ENCODE measurements at regions not wholly inside any gene's neighbourhood (a gene's known extent, or its start where the extent isn't known, plus 50 kb on each side); places are given as distances from the start of the nearest gene placed in this dataset.

DNA sequence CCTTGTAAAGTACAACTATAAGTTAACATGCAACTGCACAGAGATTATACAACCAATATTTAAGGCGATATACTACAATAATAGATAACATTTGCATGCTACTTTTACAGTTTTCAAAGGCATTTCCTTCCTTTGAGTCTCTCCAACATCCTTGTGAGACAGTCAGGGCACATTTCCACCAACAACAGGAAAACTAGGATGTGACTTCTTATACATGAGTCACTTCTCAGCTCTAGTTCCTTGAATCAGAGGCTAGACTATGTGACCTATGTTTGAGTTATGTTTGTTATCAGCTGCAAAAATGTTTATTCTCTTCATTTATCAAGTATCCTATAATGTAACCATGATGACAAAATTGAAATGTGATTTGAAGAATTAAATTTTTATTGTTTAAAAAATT is 51.7 kb upstream of the TFAP2D start:
- CTCF ChIA-PET = no interaction called here
- Mint-ChIP-seq H3K4me1 (peaks cover 26% of the 10 kb centered on the region), H3K4me3 (no peak overlapping the region), H3K27ac (no peak overlapping the region), H3K9me3 (no peaks in the 10 kb centered on the region), H3K27me3 (ENCODE audit: low read depth) (no peaks in the 10 kb centered on the region), H3K36me3 (no peaks in the 10 kb centered on the region)
- no peak for TF ChIP-seq RELA (CRISPR knock-in tag; IDR thresholded peaks at IDR 0.05; ENCODE audit: borderline replicate concordance)
- TF ChIP-seq NR1H2 (CRISPR knock-in tag; IDR thresholded peaks at IDR 0.05) = no peak
- no peak for TF ChIP-seq ZNF219 (CRISPR knock-in tag; IDR thresholded peaks at IDR 0.05; ENCODE audit: borderline replicate concordance)
- TF ChIP-seq NFYB (CRISPR knock-in tag; conservative IDR thresholded peaks at IDR 0.05; ENCODE audit: low read depth) = no peak
- no peak for TF ChIP-seq HMGA2 (CRISPR knock-in tag; IDR thresholded peaks at IDR 0.05)
- TF ChIP-seq CREB1 (CRISPR knock-in tag; IDR thresholded peaks at IDR 0.05) = no peak
- TF ChIP-seq, protein P1, sequence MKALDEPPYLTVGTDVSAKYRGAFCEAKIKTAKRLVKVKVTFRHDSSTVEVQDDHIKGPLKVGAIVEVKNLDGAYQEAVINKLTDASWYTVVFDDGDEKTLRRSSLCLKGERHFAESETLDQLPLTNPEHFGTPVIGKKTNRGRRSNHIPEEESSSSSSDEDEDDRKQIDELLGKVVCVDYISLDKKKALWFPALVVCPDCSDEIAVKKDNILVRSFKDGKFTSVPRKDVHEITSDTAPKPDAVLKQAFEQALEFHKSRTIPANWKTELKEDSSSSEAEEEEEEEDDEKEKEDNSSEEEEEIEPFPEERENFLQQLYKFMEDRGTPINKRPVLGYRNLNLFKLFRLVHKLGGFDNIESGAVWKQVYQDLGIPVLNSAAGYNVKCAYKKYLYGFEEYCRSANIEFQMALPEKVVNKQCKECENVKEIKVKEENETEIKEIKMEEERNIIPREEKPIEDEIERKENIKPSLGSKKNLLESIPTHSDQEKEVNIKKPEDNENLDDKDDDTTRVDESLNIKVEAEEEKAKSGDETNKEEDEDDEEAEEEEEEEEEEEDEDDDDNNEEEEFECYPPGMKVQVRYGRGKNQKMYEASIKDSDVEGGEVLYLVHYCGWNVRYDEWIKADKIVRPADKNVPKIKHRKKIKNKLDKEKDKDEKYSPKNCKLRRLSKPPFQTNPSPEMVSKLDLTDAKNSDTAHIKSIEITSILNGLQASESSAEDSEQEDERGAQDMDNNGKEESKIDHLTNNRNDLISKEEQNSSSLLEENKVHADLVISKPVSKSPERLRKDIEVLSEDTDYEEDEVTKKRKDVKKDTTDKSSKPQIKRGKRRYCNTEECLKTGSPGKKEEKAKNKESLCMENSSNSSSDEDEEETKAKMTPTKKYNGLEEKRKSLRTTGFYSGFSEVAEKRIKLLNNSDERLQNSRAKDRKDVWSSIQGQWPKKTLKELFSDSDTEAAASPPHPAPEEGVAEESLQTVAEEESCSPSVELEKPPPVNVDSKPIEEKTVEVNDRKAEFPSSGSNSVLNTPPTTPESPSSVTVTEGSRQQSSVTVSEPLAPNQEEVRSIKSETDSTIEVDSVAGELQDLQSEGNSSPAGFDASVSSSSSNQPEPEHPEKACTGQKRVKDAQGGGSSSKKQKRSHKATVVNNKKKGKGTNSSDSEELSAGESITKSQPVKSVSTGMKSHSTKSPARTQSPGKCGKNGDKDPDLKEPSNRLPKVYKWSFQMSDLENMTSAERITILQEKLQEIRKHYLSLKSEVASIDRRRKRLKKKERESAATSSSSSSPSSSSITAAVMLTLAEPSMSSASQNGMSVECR (CRISPR knock-in tag; IDR thresholded peaks at IDR 0.05; ENCODE audit: borderline replicate concordance) = no peak
- no peak for TF ChIP-seq SMAD3 (CRISPR knock-in tag; IDR thresholded peaks at IDR 0.05; ENCODE audit: borderline replicate concordance)
- TF ChIP-seq ESRRA (CRISPR knock-in tag; IDR thresholded peaks at IDR 0.05; ENCODE audit: borderline replicate concordance) = no peak
- TF ChIP-seq, protein P2, sequence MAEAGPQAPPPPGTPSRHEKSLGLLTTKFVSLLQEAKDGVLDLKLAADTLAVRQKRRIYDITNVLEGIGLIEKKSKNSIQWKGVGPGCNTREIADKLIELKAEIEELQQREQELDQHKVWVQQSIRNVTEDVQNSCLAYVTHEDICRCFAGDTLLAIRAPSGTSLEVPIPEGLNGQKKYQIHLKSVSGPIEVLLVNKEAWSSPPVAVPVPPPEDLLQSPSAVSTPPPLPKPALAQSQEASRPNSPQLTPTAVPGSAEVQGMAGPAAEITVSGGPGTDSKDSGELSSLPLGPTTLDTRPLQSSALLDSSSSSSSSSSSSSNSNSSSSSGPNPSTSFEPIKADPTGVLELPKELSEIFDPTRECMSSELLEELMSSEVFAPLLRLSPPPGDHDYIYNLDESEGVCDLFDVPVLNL (CRISPR knock-in tag; IDR thresholded peaks at IDR 0.05; ENCODE audit: borderline replicate concordance, low read depth) = no peak
- TF ChIP-seq, protein P3, sequence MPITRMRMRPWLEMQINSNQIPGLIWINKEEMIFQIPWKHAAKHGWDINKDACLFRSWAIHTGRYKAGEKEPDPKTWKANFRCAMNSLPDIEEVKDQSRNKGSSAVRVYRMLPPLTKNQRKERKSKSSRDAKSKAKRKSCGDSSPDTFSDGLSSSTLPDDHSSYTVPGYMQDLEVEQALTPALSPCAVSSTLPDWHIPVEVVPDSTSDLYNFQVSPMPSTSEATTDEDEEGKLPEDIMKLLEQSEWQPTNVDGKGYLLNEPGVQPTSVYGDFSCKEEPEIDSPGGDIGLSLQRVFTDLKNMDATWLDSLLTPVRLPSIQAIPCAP (CRISPR knock-in tag; IDR thresholded peaks at IDR 0.05) = no peak
- POLR2A ChIA-PET = no interaction called here
- DNase-seq (ENCODE audit: low spot score) (no peak), ATAC-seq (no peak)

Data from WTC11 (cell line).